ENCODE measurements at regions not wholly inside any gene's neighbourhood (a gene's known extent, or its start where the extent isn't known, plus 50 kb on each side); places are given as distances from the start of the nearest gene placed in this dataset.

GRCh38 chr11:36929401-36929800 lies 331.4 kb upstream of the RAG2 start:
- no peak for DNase-seq

GRCh38 chr11:36928621-36929020 lies 330.6 kb upstream of the RAG2 start:
- no peak for DNase-seq

GRCh38 chr11:36899800-36900199 lies 301.8 kb upstream of the RAG2 start:
- DNase-seq, result no peak

GRCh38 chr11:36890841-36891240 lies 292.8 kb upstream of the RAG2 start:
- DNase-seq, result no peak

- no peak for DNase-seq
Measured at GRCh38 chr11:36890121-36890679, 292.2 kb upstream of the RAG2 start.

GRCh38 chr11:36885154-36885553 lies 287.1 kb upstream of the RAG2 start:
- DNase-seq, result no peak

- no peak for DNase-seq
Measured at GRCh38 chr11:36878737-36879136, 280.7 kb upstream of the RAG2 start.

- DNase-seq, result no peak
Measured at GRCh38 chr11:36877149-36877548, 279.1 kb upstream of the RAG2 start.

- no peak for DNase-seq
Measured at GRCh38 chr11:36876266-36876665, 278.2 kb upstream of the RAG2 start.

- DNase-seq, result no peak
Measured at GRCh38 chr11:36874291-36874690, 276.3 kb upstream of the RAG2 start.

GRCh38 chr11:36870361-36870760 lies 272.3 kb upstream of the RAG2 start:
- DNase-seq, result no peak

- no peak for DNase-seq
Measured at GRCh38 chr11:36868380-36868779, 270.3 kb upstream of the RAG2 start.

- DNase-seq, result no peak
Measured at GRCh38 chr11:36865846-36866245, 267.8 kb upstream of the RAG2 start.

- no peak for DNase-seq
Measured at GRCh38 chr11:36854875-36855274, 256.8 kb upstream of the RAG2 start.

GRCh38 chr11:36848660-36849059 lies 250.6 kb upstream of the RAG2 start:
- no peak for DNase-seq

GRCh38 chr11:36840378-36840777 lies 242.3 kb upstream of the RAG2 start:
- no peak for DNase-seq

- DNase-seq, result peak; percentile 1
Measured at GRCh38 chr11:36837831-36838437, 239.9 kb upstream of the RAG2 start.

GRCh38 chr11:36825251-36825650 lies 227.2 kb upstream of the RAG2 start:
- DNase-seq, result no peak

- no peak for DNase-seq
Measured at GRCh38 chr11:36824349-36824748, 226.3 kb upstream of the RAG2 start.

GRCh38 chr11:36822829-36823228 lies 224.8 kb upstream of the RAG2 start:
- DNase-seq, result no peak

GRCh38 chr11:36818410-36818809 lies 220.4 kb upstream of the RAG2 start:
- peak; percentile 40 for DNase-seq

- DNase-seq, result no peak
Measured at GRCh38 chr11:36817336-36817965, 219.4 kb upstream of the RAG2 start.

- DNase-seq, result no peak
Measured at GRCh38 chr11:36809303-36809702, 211.3 kb upstream of the RAG2 start.

- DNase-seq, result no peak
Measured at GRCh38 chr11:36807871-36808270, 209.8 kb upstream of the RAG2 start.

GRCh38 chr11:36803084-36803483 lies 205.0 kb upstream of the RAG2 start:
- peak; percentile 89 for DNase-seq

All from NCI-H82 (cell line).